Endothelial cell (in vitro differentiated cells): ENCODE measurements at regions not wholly inside any gene's neighbourhood (a gene's known extent, or its start where the extent isn't known, plus 50 kb on each side); places are given as distances from the start of the nearest gene placed in this dataset.

ENCODE experiments used
- DNase-seq: peaks from one replicate; pipeline ENCODE4 v3.0.0; 2021; ENCODE audit warnings: low spot score
- H3K27ac Mint-ChIP-seq: one replicate; pipeline ENCODE4 v1.8.0; 2021; ENCODE audit warnings: mixed read lengths, inconsistent platforms; ENCODE audit not compliant: unreplicated experiment
- H3K27me3 Mint-ChIP-seq: one replicate; pipeline ENCODE4 v1.8.0; 2021; ENCODE audit warnings: mild to moderate bottlenecking, moderate library complexity, mixed read lengths, inconsistent platforms; ENCODE audit not compliant: unreplicated experiment
- H3K36me3 Mint-ChIP-seq: one replicate; pipeline ENCODE4 v1.8.0; 2021; ENCODE audit warnings: mild to moderate bottlenecking, low read depth, mixed read lengths, inconsistent platforms; ENCODE audit not compliant: unreplicated experiment
- H3K4me1 Mint-ChIP-seq: one replicate; pipeline ENCODE4 v1.8.0; 2021; ENCODE audit warnings: mild to moderate bottlenecking, mixed read lengths, inconsistent platforms; ENCODE audit not compliant: unreplicated experiment
- H3K4me3 Mint-ChIP-seq: one replicate; pipeline ENCODE4 v1.8.0; 2021; ENCODE audit warnings: mild to moderate bottlenecking, mixed read lengths, inconsistent platforms; ENCODE audit not compliant: unreplicated experiment
- H3K9me3 Mint-ChIP-seq: one replicate; pipeline ENCODE4 v1.8.0; 2021; ENCODE audit warnings: mixed read lengths, inconsistent platforms; ENCODE audit not compliant: unreplicated experiment
- CTCF ChIP-seq: fragments of 200-600 bp; sonication (generic); IDR thresholded peaks from one replicate; pipeline ENCODE4 v1.5.0; 2021; ENCODE audit warnings: antibody characterized with exemption; ENCODE audit not compliant: unreplicated experiment

GRCh38 chr6:1015825-1016224 is 296.1 kb upstream of the FOXQ1 start:
- no peak overlapping the region for H3K4me3 Mint-ChIP-seq

GRCh38 chr6:1014431-1014807 is 297.5 kb upstream of the FOXQ1 start:
- Mint-ChIP-seq H3K36me3 (no peaks in the 10 kb centered on the region), H3K27ac (no peak overlapping the region), H3K4me1 (peaks cover 11% of the 10 kb centered on the region), H3K4me3 (no peak overlapping the region), H3K9me3 (peaks cover 8% of the 10 kb centered on the region), H3K27me3 (peaks cover 4% of the 10 kb centered on the region)
- TF ChIP-seq CTCF: no peak
- DNase-seq: no peak

More at GRCh38 chr6:1015825-1016224, 296.1 kb upstream of the FOXQ1 start:
- H3K27me3 Mint-ChIP-seq: peaks cover 7% of the 10 kb centered on the region
- TF ChIP-seq CTCF: no peak
- no peak for DNase-seq
- H3K9me3 Mint-ChIP-seq: peaks cover 8% of the 10 kb centered on the region
- peaks cover 7% of the 10 kb centered on the region for H3K4me1 Mint-ChIP-seq
- no peaks in the 10 kb centered on the region for H3K36me3 Mint-ChIP-seq
- H3K27ac Mint-ChIP-seq: no peak overlapping the region

DNA sequence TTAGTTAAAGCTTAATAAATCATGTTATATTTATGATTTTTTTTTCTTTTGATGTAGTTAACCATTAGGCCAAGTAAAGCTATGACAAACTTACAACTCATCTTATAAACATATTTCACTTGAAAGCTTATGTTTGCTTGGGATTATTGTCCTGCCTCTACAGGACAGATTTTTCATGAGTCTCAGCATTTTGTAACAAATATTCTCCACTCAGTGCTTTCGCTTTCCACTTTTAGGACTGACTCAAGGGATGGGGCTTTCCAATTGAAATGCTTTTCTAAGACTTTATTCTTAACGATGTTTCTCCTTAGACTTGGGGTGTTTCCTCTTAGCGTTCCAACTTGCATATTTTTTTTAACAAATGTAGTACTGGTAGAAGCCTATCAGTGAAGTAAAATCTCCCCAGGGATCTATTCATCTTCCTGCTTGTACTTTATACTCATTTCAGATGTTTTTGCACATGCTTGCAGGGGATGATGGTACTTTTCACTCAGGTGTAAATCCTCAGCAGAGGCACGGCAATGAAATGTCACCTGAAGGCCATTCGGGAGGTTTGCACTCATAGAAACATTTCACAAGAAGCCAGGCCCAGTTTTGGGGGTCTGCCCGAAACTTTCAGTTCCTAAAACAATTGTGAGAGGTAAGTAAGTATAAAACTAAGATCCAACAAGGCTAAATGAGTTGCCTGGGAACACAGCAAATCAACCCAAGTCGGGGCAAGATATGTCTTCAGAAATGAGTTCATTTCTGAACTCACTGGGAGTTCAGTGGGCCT is 298.1 kb upstream of the FOXQ1 start:
- Mint-ChIP-seq H3K9me3 (peaks cover 6% of the 10 kb centered on the region), H3K4me1 (peaks cover 11% of the 10 kb centered on the region), H3K4me3 (no peak overlapping the region), H3K27me3 (peaks cover 4% of the 10 kb centered on the region), H3K27ac (no peak overlapping the region), H3K36me3 (no peaks in the 10 kb centered on the region)
- DNase-seq: no peak
- TF ChIP-seq CTCF: no peak

- Mint-ChIP-seq H3K27ac (no peak overlapping the region), H3K27me3 (peaks cover 4% of the 10 kb centered on the region), H3K36me3 (no peaks in the 10 kb centered on the region), H3K4me1 (peaks cover 15% of the 10 kb centered on the region), H3K4me3 (no peak overlapping the region), H3K9me3 (peaks cover 3% of the 10 kb centered on the region)
- DNase-seq: no peak
- TF ChIP-seq CTCF: no peak
Observed at GRCh38 chr6:1009103-1009502, 302.8 kb upstream of the FOXQ1 start.

DNA sequence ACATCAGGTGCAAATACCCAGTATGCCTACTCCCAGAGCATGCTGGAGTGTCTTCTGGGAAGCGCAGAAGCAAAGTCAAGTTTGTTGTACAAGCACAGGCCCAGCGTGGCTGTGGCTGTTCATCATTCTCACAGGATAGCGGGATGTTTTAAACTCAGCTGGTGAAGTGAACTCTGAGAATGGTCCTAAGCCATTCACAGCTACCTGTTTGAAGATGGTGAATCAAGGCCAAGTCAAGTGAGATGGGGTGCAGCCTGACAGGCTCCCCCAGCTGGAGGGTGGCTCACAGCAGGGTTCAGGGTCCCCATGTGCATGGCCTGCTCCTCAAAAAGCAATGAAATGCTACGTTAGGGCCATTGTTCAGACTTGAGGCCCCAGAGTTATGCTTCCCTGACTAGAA is 304.7 kb upstream of the FOXQ1 start:
- no peak for TF ChIP-seq CTCF
- Mint-ChIP-seq H3K27me3 (no peaks in the 10 kb centered on the region), H3K27ac (no peak overlapping the region), H3K4me3 (no peak overlapping the region), H3K36me3 (no peaks in the 10 kb centered on the region), H3K9me3 (no peaks in the 10 kb centered on the region), H3K4me1 (peaks cover 15% of the 10 kb centered on the region)
- no peak for DNase-seq
